ENCODE measurements at regions not wholly inside any gene's neighbourhood (a gene's known extent, or its start where the extent isn't known, plus 50 kb on each side); places are given as distances from the start of the nearest gene placed in this dataset.

GRCh38 chr22:27153386-27153785 lies 496.0 kb downstream of the MIAT start:
- DNase-seq: no peak

GRCh38 chr22:27154717-27155116 lies 497.3 kb downstream of the MIAT start:
- DNase-seq: no peak

GRCh38 chr22:27156821-27157489 lies 499.6 kb downstream of the MIAT start:
- DNase-seq: no peak

- no peak for DNase-seq
Measured at GRCh38 chr22:27157666-27158370, 500.4 kb downstream of the MIAT start.

GRCh38 chr22:27159016-27159415 lies 501.6 kb downstream of the MIAT start:
- DNase-seq: no peak

GRCh38 chr22:27159716-27160295 lies 502.4 kb downstream of the MIAT start:
- DNase-seq: no peak

GRCh38 chr22:27163162-27164137 lies 506.1 kb downstream of the MIAT start:
- no peak for DNase-seq

- no peak for DNase-seq
Measured at GRCh38 chr22:27164781-27165503, 507.6 kb downstream of the MIAT start.

- DNase-seq: no peak
Measured at GRCh38 chr22:27168681-27169080, 511.3 kb downstream of the MIAT start.

GRCh38 chr22:27170491-27170890 lies 513.1 kb downstream of the MIAT start:
- DNase-seq: no peak

- no peak for DNase-seq
Measured at GRCh38 chr22:27171212-27171611, 513.8 kb downstream of the MIAT start.

GRCh38 chr22:27173530-27173929 lies 516.1 kb downstream of the MIAT start:
- no peak for DNase-seq

- DNase-seq: no peak
Measured at GRCh38 chr22:27175021-27175838, 517.8 kb downstream of the MIAT start.

GRCh38 chr22:27175974-27176373 lies 518.6 kb downstream of the MIAT start:
- no peak for DNase-seq

- DNase-seq: no peak
Measured at GRCh38 chr22:27179161-27179560, 521.8 kb downstream of the MIAT start.

GRCh38 chr22:27181537-27181936 lies 524.1 kb downstream of the MIAT start:
- no peak for DNase-seq

- DNase-seq: no peak
Measured at GRCh38 chr22:27183474-27183873, 526.1 kb downstream of the MIAT start.

GRCh38 chr22:27185099-27185709 lies 527.8 kb downstream of the MIAT start:
- no peak for DNase-seq

GRCh38 chr22:27185760-27186302 lies 528.4 kb downstream of the MIAT start:
- DNase-seq: no peak

- no peak for DNase-seq
Measured at GRCh38 chr22:27186643-27187042, 529.3 kb downstream of the MIAT start.

Data from NK-92 treated with Interleukin-12 subunit alpha and Interleukin-12 subunit beta, amount 100 ng/mL, for 24 hours (cell line).